ENCODE measurements at regions not wholly inside any gene's neighbourhood (a gene's known extent, or its start where the extent isn't known, plus 50 kb on each side); places are given as distances from the start of the nearest gene placed in this dataset.

- TF ChIP-seq POLR2A (IDR thresholded peaks at IDR 0.05; ENCODE audit: low read depth, low read length) (no peak), POLR2AphosphoS5 (IDR thresholded peaks at IDR 0.05; ENCODE audit: low read depth, low read length) (no peak), TAF1 (IDR thresholded peaks at IDR 0.05; ENCODE audit: low read depth, low read length) (no peak), PAX5 (IDR thresholded peaks at IDR 0.05; ENCODE audit: insufficient read depth, low read length, severe bottlenecking) (no peak), SPI1 (IDR thresholded peaks at IDR 0.05; ENCODE audit: low read depth, low read length) (no peak), POU2F2 (IDR thresholded peaks at IDR 0.05; ENCODE audit: low read depth, low read length) (no peak)
These were observed 104.5 kb upstream of the CIBAR2 start for GRCh38 chr16:85216522-85217375.

All from GM12891 (cell line).